NCI-H748 treated with DMSO at 0.1 percent for 48 hours (cell line): ENCODE measurements at regions not wholly inside any gene's neighbourhood (a gene's known extent, or its start where the extent isn't known, plus 50 kb on each side); places are given as distances from the start of the nearest gene placed in this dataset.
"Not testable (repeated sequence)": the region's sequence is repeated elsewhere in the genome, so short reads cannot be mapped to it uniquely, and the experiment has no call there.

Experiments used
- DNase-seq: peaks from one replicate; lab custom pipeline; 2025; lab: John Stamatoyannopoulos, UW

GRCh38 chr7:153193144-153193595 lies 433.6 kb downstream of the ACTR3B start:
- DNase-seq, result no peak

GRCh38 chr7:153217032-153217431 lies 457.5 kb downstream of the ACTR3B start:
- no peak for DNase-seq

DNA sequence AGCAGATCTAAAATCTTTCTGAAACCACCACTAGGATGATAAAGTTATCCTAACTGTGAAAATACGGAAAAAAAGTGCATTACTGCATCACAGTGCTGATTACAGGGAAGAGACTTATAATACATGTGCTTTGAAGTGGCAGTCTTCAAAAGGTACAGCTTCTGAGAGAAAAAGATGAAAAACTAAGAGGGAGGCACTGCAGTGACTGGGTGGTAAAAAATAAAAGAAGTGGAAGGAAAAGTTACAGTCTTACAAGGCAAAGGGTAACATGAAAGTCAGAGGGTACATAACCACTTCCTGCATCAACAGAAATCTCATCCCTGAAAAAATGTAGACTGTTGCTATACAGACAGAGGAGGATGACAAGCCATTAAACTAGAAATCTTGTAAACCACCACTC lies 465.3 kb downstream of the ACTR3B start:
- DNase-seq, result no peak

DNA sequence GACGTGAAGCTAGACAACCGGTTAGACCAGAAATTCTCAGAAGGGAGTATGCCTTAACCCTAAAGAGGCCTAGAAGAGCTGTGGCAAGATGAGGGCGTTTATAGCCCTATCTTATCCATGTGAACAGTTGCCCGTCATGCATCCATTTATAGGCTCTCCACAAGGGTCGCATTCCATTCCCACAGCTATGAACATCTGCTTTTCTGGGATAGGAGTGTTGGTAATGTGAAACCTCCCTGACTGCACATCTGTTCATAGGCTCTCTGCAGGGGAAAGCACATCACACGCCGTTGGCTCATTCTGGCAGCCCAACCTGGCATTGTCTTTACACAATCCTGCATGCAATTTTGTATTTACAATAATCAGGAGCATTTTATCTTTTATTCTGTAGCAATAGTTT lies 485.6 kb downstream of the ACTR3B start:
- DNase-seq, result not testable (repeated sequence)

- DNase-seq, result no peak
Observed at GRCh38 chr7:153245809-153246208, 486.3 kb downstream of the ACTR3B start.

GRCh38 chr7:153247926-153248325 lies 488.4 kb downstream of the ACTR3B start:
- DNase-seq, result no peak

GRCh38 chr7:153258686-153259085 lies 499.1 kb downstream of the ACTR3B start:
- no peak for DNase-seq

DNA sequence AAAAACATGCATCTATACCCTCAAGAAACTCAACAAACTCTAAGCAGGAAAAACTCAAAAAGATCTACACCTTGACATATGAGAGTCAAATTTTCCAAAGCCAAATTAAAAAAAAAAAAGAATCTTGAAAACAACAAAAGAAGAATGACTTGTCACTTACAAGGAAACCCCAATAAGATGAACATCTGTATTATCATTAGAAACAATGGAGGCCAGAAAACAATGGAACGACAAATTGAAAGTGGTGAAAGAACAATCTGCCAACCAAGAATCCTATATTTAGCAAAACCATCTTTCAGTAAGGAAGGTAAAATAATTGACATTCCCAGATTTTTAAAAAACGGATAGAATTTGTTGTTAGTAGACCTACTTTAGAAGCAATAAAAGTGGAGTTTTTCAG lies 516.8 kb downstream of the ACTR3B start:
- DNase-seq, result no peak

DNA sequence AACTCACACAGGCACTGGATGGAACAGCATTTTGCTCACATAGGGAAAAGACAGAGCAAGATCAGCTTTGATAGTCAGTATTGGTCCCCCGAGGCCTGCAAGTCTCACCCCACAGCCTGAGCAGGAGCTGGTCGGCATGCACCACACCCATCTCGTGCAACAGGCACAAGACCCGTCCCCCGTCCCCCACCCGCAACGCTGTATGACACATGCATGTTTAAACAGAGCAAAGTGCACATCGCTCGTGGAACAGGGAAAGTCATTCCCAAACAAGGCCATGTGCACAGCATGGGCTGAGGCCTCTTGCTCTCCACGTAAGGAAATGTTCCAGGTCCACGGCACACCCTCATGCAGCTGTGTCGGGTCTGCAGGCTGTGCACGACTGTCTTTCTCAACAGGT lies 527.2 kb downstream of the ACTR3B start:
- DNase-seq, result no peak

DNA sequence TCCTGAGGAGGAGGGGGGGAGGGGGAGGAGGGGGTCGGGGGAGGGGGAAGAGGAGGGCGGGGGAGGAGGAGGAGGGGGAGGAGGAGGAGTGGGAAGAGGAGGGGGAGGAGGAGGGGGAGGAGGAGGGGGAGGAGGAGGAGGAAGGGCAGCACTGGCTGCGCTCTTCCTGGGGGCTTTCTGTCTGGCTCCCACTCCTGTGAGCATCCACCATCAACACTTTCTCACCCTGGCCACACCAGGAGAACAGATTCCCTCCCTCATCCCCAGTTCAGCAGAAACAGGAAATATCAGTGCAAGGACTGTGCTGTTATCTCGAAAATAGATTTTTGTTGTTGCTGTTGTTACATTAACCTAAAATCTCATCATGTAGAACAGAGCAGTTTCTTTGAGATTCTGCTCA lies 530.5 kb downstream of the ACTR3B start:
- DNase-seq, result no peak

DNA sequence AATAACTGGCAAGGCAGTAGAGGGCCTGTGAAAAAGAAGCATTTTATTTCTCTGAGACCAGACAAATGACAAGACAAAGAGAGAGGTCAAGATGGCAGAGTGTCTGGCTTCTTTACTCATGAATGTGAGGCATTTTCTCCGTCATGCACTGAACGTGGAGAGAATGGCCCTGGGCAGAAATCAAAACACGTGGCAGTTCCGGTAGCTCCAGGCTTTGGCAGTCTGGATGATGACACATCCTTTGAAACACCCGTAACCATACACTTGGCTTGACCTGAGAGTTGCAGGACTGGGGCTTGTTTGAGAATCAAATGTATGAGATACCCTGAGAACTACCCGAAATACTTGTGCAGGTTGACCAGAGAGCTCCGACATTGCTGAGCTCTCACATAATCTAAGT lies 537.6 kb downstream of the ACTR3B start:
- no peak for DNase-seq

GRCh38 chr7:153301936-153302335 lies 542.4 kb downstream of the ACTR3B start:
- DNase-seq, result no peak

GRCh38 chr7:153320005-153320404 lies 560.5 kb downstream of the ACTR3B start:
- no peak for DNase-seq

GRCh38 chr7:153320681-153321080 lies 561.1 kb downstream of the ACTR3B start:
- DNase-seq, result no peak

DNA sequence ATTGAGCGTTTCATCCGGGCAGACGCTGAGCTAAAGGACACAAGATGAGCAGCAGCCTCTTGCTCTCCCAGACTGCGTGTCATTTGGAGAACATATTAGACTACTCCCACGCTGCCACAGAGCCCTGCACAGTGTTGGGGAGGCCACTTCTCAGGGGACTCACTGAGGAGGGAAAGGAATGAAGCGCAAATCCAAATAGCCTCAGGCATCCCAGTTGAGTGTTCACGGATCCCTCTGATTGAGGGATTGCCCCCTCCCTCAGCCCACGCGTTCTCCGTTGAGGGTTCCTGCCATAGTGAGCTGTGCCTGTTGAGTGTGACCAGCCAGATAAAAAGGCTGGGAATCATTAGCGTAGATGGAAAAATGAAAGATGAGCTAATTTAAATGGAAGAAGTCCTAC lies 563.4 kb downstream of the ACTR3B start:
- DNase-seq, result no peak

DNA sequence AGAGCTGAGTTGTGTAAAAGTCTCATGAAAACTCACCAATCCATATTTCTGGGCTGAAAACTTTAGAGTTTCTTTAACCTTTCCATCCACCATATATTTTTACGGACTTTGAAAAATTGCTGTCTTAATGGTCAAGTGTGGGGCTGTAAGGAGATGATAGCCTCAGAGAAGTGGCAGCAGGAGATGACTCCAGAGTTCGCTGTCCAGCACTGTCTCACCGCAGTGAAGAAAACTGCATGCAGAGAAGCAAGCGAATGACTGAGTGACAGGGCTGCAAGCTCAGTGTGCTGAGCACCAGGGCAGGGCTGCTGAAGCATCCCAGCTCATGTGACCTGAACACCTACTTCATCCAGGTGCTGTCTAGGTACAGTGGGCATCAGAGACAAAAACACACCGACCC lies 564.5 kb downstream of the ACTR3B start:
- no peak for DNase-seq

GRCh38 chr7:153327683-153328082 lies 568.1 kb downstream of the ACTR3B start:
- no peak for DNase-seq

GRCh38 chr7:153331427-153331826 lies 571.9 kb downstream of the ACTR3B start:
- no peak for DNase-seq

GRCh38 chr7:153354071-153354470 lies 594.5 kb downstream of the ACTR3B start:
- no peak for DNase-seq

DNA sequence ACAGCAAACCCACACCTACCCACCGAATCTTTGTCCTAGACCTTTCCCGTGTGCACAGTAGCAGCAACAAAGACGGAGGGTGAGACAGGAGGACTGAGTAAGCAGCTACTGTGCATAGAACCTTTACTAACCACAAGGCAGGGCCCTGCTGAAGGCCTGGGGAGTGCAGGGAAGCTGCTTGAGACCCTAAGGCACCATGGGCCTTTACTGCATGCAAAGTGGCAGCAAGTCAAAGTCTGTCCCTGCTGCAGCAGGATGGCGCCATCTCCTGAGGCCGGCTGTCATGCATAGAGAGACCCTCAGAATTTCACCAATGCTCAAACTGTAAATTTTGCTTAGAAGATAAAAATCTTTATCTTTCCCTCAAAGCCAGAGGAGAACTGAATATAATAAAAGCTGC lies 610.5 kb downstream of the ACTR3B start:
- no peak for DNase-seq

DNA sequence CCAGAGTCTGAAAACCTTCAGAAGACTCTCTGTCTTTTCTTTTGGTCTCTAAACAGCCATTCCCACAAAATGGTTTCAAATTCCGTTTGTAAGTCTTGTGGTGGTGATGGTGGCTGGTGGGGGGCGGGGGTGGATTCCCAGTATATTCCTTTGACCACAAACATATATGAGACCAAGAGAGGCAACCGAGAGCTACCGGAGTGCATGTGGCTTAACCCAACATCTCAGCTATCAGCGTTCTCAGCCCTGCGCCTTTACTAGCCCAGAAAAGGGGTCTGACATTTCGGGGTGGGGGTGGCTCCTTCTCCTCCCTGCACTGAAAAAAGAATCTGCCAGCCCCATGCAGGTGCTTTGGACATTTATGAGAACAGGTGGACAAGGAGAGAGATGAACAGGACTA lies 621.1 kb downstream of the ACTR3B start:
- DNase-seq, result no peak

- no peak for DNase-seq
Observed at GRCh38 chr7:153381275-153382040, 621.9 kb downstream of the ACTR3B start.

DNA sequence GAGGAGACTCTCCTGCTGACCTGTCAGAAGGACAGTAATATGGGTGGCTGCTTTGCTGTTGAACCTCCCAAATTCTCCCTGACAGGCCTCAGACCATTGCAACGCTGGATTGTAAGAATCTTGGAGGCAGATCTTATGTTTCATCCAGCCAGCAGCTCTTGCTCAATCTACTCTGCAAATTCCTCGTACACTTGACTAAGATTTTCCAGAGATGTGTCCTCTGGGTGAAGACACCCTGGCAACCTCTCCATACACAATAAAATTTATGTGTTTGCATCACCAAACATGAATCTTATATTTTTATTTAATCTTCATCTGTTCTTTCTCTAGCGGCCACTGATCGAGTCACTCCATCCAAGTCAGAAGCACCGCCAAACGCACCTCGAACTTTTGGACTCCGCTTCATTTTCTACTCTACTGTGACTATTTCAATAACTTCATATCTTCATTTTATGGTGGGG lies 623.1 kb downstream of the ACTR3B start:
- no peak for DNase-seq

GRCh38 chr7:153383781-153384180 lies 624.2 kb downstream of the ACTR3B start:
- no peak for DNase-seq
